ENCODE measurements at regions not wholly inside any gene's neighbourhood (a gene's known extent, or its start where the extent isn't known, plus 50 kb on each side); places are given as distances from the start of the nearest gene placed in this dataset.

DNA sequence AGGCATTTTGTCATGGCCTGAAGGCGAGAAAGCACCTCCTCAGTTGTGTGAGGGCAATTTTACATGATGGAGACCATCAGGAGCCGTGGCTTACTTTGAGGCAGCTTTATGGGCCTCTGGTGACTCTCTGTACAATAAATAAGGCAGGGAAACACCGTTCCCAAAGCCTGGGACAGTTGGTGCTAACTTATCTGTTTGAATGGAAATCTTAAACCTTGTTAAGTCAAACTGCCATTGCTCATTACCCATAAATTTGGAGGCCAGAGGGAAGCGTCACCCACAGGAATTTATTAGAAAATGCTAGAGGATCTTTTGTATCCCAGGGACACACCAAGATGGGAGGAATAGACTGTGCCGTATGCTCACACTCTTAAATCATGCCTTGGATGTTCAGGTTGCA, 1156.9 kb downstream of the BRD1 start:
- Histone ChIP-seq H3K27me3 (no peaks in the 10 kb centered on the region), H3K36me3 (no peaks in the 10 kb centered on the region), H3K27ac (no peak overlapping the region), H3K4me3 (no peak overlapping the region), H3K4me1 (ENCODE audit: insufficient read depth) (no peaks in the 10 kb centered on the region), H3K9me3 (no peaks in the 10 kb centered on the region)
- TF ChIP-seq EP300 (IDR thresholded peaks at IDR 0.05), result no peak
- TF ChIP-seq CTCF (IDR thresholded peaks at IDR 0.05), result no peak
- TF ChIP-seq POLR2A (IDR thresholded peaks at IDR 0.05), result no peak
- DNase-seq, result no peak
- intact Hi-C loops (cut with DNase I), result no loop called here
- WGBS, 3 donors, result 54 to 60% (median 54%) methylated on average over 5 of the region's 5 CpGs

DNA sequence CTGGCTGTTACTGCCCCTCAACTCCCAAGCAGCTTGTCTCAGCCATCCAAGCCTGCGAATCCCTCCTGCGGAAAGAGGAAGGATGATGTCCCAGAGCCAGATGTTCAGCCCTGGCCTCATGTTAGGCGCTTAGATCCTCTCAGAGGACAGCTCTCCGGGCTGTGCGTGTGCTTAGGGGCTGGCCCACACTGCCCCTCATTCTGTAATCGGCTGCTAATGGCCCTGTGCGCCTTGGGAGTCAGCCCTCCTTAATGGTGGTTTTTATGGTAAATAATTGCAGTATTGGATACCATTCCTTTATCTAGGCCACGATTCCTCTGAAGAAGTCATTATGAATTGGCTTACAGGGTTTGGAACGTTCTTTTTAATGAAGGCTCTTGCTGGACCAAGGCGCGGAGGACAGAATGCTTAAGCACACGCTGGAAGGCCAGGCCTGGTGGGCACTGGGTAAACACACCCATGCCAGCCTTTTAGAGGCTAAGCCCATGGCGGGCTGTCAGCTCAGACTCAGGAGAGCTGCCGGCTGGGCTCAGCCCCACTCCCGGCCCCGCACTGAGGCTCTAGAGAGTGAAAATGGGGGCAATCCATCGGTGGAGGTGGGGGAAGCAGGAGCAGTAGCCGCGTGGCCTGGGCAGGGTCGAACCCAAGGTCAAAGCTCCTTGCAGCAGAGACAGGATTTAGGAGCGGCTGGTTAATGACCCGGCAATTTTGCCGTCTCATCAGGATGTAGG, 1157.5 kb downstream of the BRD1 start:
- whole genome bisulfite sequencing, 3 donors, result 77 to 81% (median 78%) methylated on average over 23 of the region's 23 CpGs
- TF ChIP-seq CTCF (IDR thresholded peaks at IDR 0.05) (no peak), POLR2A (IDR thresholded peaks at IDR 0.05) (no peak), EP300 (IDR thresholded peaks at IDR 0.05) (no peak)
- no peaks in the 10 kb centered on the region for H3K4me1 ChIP-seq (ENCODE audit: insufficient read depth)
- H3K27ac ChIP-seq, result no peak overlapping the region
- intact Hi-C loops (cut with DNase I), result no loop called here
- H3K36me3 ChIP-seq, result no peaks in the 10 kb centered on the region
- no peak overlapping the region for H3K4me3 ChIP-seq
- DNase-seq, result no peak
- H3K9me3 ChIP-seq, result no peaks in the 10 kb centered on the region
- no peaks in the 10 kb centered on the region for H3K27me3 ChIP-seq

DNA sequence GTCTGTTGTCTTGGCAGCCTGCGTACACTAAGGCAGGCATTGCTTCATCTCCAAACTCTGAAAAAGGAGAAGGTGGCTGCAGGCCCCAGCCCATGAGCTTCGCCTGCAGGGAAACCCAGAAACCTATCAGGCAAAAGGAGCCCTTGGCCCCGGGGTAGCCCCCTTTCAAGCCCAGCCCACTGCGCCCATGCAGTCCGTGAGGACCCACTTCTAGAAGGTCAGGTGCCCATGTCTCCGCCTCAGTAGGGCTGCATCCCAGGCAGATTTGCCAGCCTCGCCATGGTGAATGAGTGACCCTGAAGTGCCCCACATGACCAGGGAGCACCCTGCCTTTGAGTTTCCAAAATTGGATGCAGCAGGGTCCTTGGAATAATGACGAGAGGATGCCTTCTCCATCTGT, 1158.4 kb downstream of the BRD1 start:
- TF ChIP-seq POLR2A (IDR thresholded peaks at IDR 0.05) (no peak), EP300 (IDR thresholded peaks at IDR 0.05) (no peak), CTCF (IDR thresholded peaks at IDR 0.05) (no peak)
- 71 to 75% (median 71%) methylated on average over 8 of the region's 8 CpGs for WGBS, 3 donors

GRCh38 chr22:48667289-48667688, 1160.4 kb downstream of the BRD1 start:
- Histone ChIP-seq H3K27ac (no peak overlapping the region), H3K27me3 (no peaks in the 10 kb centered on the region), H3K4me1 (ENCODE audit: insufficient read depth) (no peaks in the 10 kb centered on the region), H3K4me3 (no peak overlapping the region), H3K36me3 (no peaks in the 10 kb centered on the region), H3K9me3 (no peaks in the 10 kb centered on the region)
- intact Hi-C loops (cut with DNase I), result no loop called here
- WGBS, 3 donors, result 77 to 86% (median 81%) methylated on average over 14 of the region's 14 CpGs
- no peak for TF ChIP-seq EP300 (IDR thresholded peaks at IDR 0.05)
- TF ChIP-seq POLR2A (IDR thresholded peaks at IDR 0.05), result no peak
- no peak for TF ChIP-seq CTCF (IDR thresholded peaks at IDR 0.05)
- no peak for DNase-seq

More for the DNA sequence above, 1158.4 kb downstream of the BRD1 start:
- H3K27me3 ChIP-seq, result no peaks in the 10 kb centered on the region
- no peak overlapping the region for H3K27ac ChIP-seq
- H3K4me3 ChIP-seq, result no peak overlapping the region
- no peaks in the 10 kb centered on the region for H3K9me3 ChIP-seq
- no peaks in the 10 kb centered on the region for H3K36me3 ChIP-seq
- no peak for DNase-seq
- H3K4me1 ChIP-seq (ENCODE audit: insufficient read depth), result no peaks in the 10 kb centered on the region
- intact Hi-C loops (cut with DNase I), result no loop called here
